ENCODE measurements at regions not wholly inside any gene's neighbourhood (a gene's known extent, or its start where the extent isn't known, plus 50 kb on each side); places are given as distances from the start of the nearest gene placed in this dataset.

- no peak for DNase-seq (ENCODE audit: low spot score)
- ChIA-PET CTCF (no interaction called here), POLR2A (ENCODE audit: low non-redundant PET) (no interaction called here)
- TF ChIP-seq CTCF (conservative IDR thresholded peaks at IDR 0.05; ENCODE audit: low read depth) = no peak
- no peak overlapping the region for H3K27ac ChIP-seq
These were observed 509.7 kb downstream of the TDRD15 start for GRCh38 chr2:21633466-21633865.

GRCh38 chr2:21633911-21634310 lies 510.1 kb downstream of the TDRD15 start:
- TF ChIP-seq CTCF (conservative IDR thresholded peaks at IDR 0.05; ENCODE audit: low read depth) = no peak
- ChIA-PET POLR2A (ENCODE audit: low non-redundant PET) (no interaction called here), CTCF (interaction anchor here (0.6 kb wide), 1 partner anchor 20 kb away, joined by 3 read pairs; no protein-coding TSS in a partner anchor)
- H3K27ac ChIP-seq = no peak overlapping the region
- DNase-seq (ENCODE audit: low spot score) = no peak

DNA sequence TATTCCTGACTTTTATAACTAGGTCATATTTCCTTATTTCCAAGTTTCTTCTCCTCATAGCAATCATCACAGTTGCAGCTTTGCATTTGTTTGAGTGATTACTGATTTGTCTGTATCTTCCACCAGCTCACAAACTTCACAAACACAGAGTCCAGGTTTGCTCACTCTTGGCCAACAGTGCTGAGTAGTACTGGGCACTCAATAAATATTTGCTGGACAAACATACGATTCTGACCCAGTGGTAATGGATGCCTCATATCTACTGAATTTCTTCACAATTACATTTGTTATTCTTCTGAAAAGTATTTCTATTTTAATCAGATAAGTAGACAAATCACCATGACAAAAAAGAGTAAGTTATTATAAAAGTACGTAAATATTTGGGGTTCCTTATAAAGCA lies 516.3 kb downstream of the TDRD15 start:
- DNase-seq (ENCODE audit: low spot score) = no peak
- TF ChIP-seq CTCF (conservative IDR thresholded peaks at IDR 0.05; ENCODE audit: low read depth) = no peak
- POLR2A ChIA-PET (ENCODE audit: low non-redundant PET) = no interaction called here
- CTCF ChIA-PET = no interaction called here
- no peak overlapping the region for H3K27ac ChIP-seq

GRCh38 chr2:21642647-21643046 lies 518.9 kb downstream of the TDRD15 start:
- ChIA-PET POLR2A (ENCODE audit: low non-redundant PET) (no interaction called here), CTCF (no interaction called here)
- no peak for DNase-seq (ENCODE audit: low spot score)
- no peak overlapping the region for H3K27ac ChIP-seq
- TF ChIP-seq CTCF (conservative IDR thresholded peaks at IDR 0.05; ENCODE audit: low read depth) = no peak

GRCh38 chr2:21643180-21643579 lies 519.4 kb downstream of the TDRD15 start:
- no peak overlapping the region for H3K27ac ChIP-seq
- ChIA-PET CTCF (no interaction called here), POLR2A (ENCODE audit: low non-redundant PET) (no interaction called here)
- no peak for DNase-seq (ENCODE audit: low spot score)
- TF ChIP-seq CTCF (conservative IDR thresholded peaks at IDR 0.05; ENCODE audit: low read depth) = no peak

- no peak for DNase-seq (ENCODE audit: low spot score)
- ChIA-PET CTCF (interaction anchor here (0.6 kb wide), 1 partner anchor 225 kb away, joined by 7 read pairs; no protein-coding TSS in a partner anchor), POLR2A (ENCODE audit: low non-redundant PET) (no interaction called here)
- no peak for TF ChIP-seq CTCF (conservative IDR thresholded peaks at IDR 0.05; ENCODE audit: low read depth)
- no peak overlapping the region for H3K27ac ChIP-seq
These were observed 520.5 kb downstream of the TDRD15 start for GRCh38 chr2:21644266-21644665.

DNA sequence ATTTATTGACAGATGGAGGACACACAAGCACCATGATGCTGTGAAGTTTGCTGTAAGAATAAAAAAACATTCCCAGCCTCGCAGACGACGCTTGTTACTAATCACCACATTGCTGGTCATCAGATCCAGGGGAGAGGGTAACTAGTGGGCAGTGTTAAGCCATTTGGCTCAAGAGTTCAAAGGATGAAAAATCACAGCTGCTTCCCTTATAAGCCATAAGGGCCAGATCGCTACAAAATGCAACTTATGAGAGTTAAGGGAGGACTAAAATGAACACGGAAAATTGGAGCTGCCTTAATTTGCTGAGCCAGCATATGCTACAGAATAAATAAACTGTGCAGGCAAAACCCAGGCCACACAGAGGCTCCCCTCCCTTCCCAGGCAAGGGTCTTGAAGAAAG lies 522.6 kb downstream of the TDRD15 start:
- H3K27ac ChIP-seq = no peak overlapping the region
- ChIA-PET POLR2A (ENCODE audit: low non-redundant PET) (no interaction called here), CTCF (interaction anchor here (0.6 kb wide), 1 partner anchor 14 kb away, joined by 3 read pairs; no protein-coding TSS in a partner anchor)
- DNase-seq (ENCODE audit: low spot score) = no peak
- TF ChIP-seq CTCF (conservative IDR thresholded peaks at IDR 0.05; ENCODE audit: low read depth) = no peak
